CD14-positive monocyte (primary cell): ENCODE measurements at regions not wholly inside any gene's neighbourhood (a gene's known extent, or its start where the extent isn't known, plus 50 kb on each side); places are given as distances from the start of the nearest gene placed in this dataset.

Experiments used
- DNase-seq, 3 donors: peaks; one replicate each; pipeline ENCODE4 v3.0.0-alpha.2; 2011 to 2022
- H2AFZ ChIP-seq: 2 replicates; pipeline ENCODE4 v1.6.0; 2012; ENCODE audit warnings: mild to moderate bottlenecking, low read depth, low read length, inconsistent platforms; ENCODE audit not compliant: insufficient read depth, poor library complexity, severe bottlenecking
- H3K27ac ChIP-seq, 2 donors: 1 replicate in 1 of 2; 2 replicates in 1 of 2; pipeline ENCODE4 v1.5.1; 2012 to 2013; ENCODE audit warnings: low read length in 2 of 2, control low read depth in 1 of 2, inconsistent platforms in 1 of 2, low read depth in 1 of 2, mild to moderate bottlenecking in 1 of 2
- H3K27me3 ChIP-seq, 2 donors: one replicate each; pipeline versions ENCODE4 v1.6.0 to v1.6.1; 2011 to 2013; ENCODE audit warnings: low read length in 2 of 2; ENCODE audit not compliant: control insufficient read depth in 2 of 2, insufficient read depth in 2 of 2
- H3K36me3 ChIP-seq, 2 donors: replicated peaks in 1 of 2; 1 replicate in 1 of 2; 2 replicates in 1 of 2; pipeline versions ENCODE4 v1.5.1 to v1.6.1; 2012 to 2013; ENCODE audit warnings: low read length in 2 of 2, control low read depth in 1 of 2, inconsistent platforms in 1 of 2, mild to moderate bottlenecking in 1 of 2; ENCODE audit not compliant: insufficient read depth in 2 of 2, control insufficient read depth in 1 of 2
- H3K4me1 ChIP-seq, 2 donors: 1 replicate in 1 of 2; 2 replicates in 1 of 2; pipeline versions ENCODE4 v1.5.1 to v1.6.1; 2012 to 2013; ENCODE audit warnings: low read length in 2 of 2, control low read depth in 1 of 2, inconsistent platforms in 1 of 2, mild to moderate bottlenecking in 1 of 2, moderate library complexity in 1 of 2; ENCODE audit not compliant: insufficient read depth in 2 of 2, control insufficient read depth in 1 of 2
- H3K4me2 ChIP-seq: replicated peaks from 2 replicates; pipeline ENCODE3; 2012; ENCODE audit warnings: low read length, moderate library complexity, mild to moderate bottlenecking; ENCODE audit not compliant: poor library complexity, severe bottlenecking; ENCODE audit errors: extremely low read depth
- H3K4me3 ChIP-seq, 3 experiments: fragments of 200-600 bp in 1 of 3; sonication (generic) in 1 of 3; replicated peaks in 1 of 3; 1 replicate in 2 of 3; 2 replicates in 1 of 3; pipeline ENCODE4 v1.5.1; 2011 to 2013; ENCODE audit warnings: low read length in 3 of 3, mild to moderate bottlenecking in 3 of 3, control low read depth in 2 of 3, low read depth in 2 of 3, inconsistent platforms in 1 of 3, moderate library complexity in 1 of 3
- H3K79me2 ChIP-seq: 2 replicates; pipeline ENCODE4 v1.6.0; 2012; ENCODE audit warnings: mild to moderate bottlenecking, control low read depth, inconsistent platforms, low read length, moderate library complexity; ENCODE audit not compliant: insufficient read depth
- H3K9ac ChIP-seq: 2 replicates; pipeline ENCODE4 v1.6.0; 2017; ENCODE audit warnings: low read length, mild to moderate bottlenecking; ENCODE audit not compliant: insufficient read depth, poor library complexity, severe bottlenecking
- H3K9me3 ChIP-seq, 2 donors: replicated peaks in 1 of 2; 1 replicate in 1 of 2; 2 replicates in 1 of 2; pipeline versions ENCODE4 v1.5.1 to v1.6.1; 2012 to 2013; ENCODE audit warnings: low read length in 2 of 2, control low read depth in 1 of 2; ENCODE audit not compliant: control insufficient read depth in 1 of 2, insufficient read depth in 1 of 2
- H4K20me1 ChIP-seq: 2 replicates; pipeline ENCODE4 v1.6.0; 2012; ENCODE audit warnings: mild to moderate bottlenecking, low read length, control low read depth, moderate library complexity; ENCODE audit not compliant: insufficient read depth
- H3K27ac Mint-ChIP-seq, 7 donors: one replicate each; pipeline ENCODE4 v1.8.0; 2020; ENCODE audit warnings: mild to moderate bottlenecking in 7 of 7, mixed read lengths in 7 of 7, moderate library complexity in 6 of 7, inconsistent platforms in 2 of 7
- H3K27me3 Mint-ChIP-seq, 3 donors: one replicate each; pipeline ENCODE4 v1.8.0; 2021 to 2022; ENCODE audit warnings: low read depth in 3 of 3, mild to moderate bottlenecking in 3 of 3, mixed read lengths in 3 of 3, moderate library complexity in 3 of 3, inconsistent platforms in 1 of 3
- H3K36me3 Mint-ChIP-seq, 2 donors: one replicate each; pipeline ENCODE4 v1.8.0; 2020; ENCODE audit warnings: mixed read lengths in 2 of 2, inconsistent platforms in 1 of 2, mild to moderate bottlenecking in 1 of 2
- H3K4me1 Mint-ChIP-seq: one replicate; pipeline ENCODE4 v1.8.0; 2020; ENCODE audit warnings: mild to moderate bottlenecking, mixed read lengths
- H3K4me3 Mint-ChIP-seq, 2 donors: one replicate each; pipeline ENCODE4 v1.8.0; 2020; ENCODE audit warnings: mild to moderate bottlenecking in 2 of 2, mixed read lengths in 2 of 2, moderate library complexity in 1 of 2
- H3K9me3 Mint-ChIP-seq, 7 donors: one replicate each; pipeline ENCODE4 v1.8.0; 2020 to 2022; ENCODE audit warnings: mixed read lengths in 7 of 7, mild to moderate bottlenecking in 6 of 7, moderate library complexity in 6 of 7, inconsistent platforms in 2 of 7
- WGBS: methylation state at CpG from one replicate; pipeline ENCODE4 v1.1.5; 2013; ENCODE audit warnings: missing lambda C conversion rate; ENCODE audit not compliant: insufficient coverage; 5-methylcytosine and 5-hydroxymethylcytosine counted together
- intact Hi-C, 2 donors: fragments of 100-400 bp; cut with micrococcal nuclease; formaldehyde crosslinking; loops; one replicate each; pipeline versions ENCODE4 v1.15.0 to v1.15.1; 2023
- TF ChIP-seq, protein P1 (sequence below): fragments of 200-600 bp; IDR thresholded peaks from one replicate; pipeline ENCODE4 v1.8.0; 2022; ENCODE audit warnings: antibody characterized with exemption, mild to moderate bottlenecking

DNA sequence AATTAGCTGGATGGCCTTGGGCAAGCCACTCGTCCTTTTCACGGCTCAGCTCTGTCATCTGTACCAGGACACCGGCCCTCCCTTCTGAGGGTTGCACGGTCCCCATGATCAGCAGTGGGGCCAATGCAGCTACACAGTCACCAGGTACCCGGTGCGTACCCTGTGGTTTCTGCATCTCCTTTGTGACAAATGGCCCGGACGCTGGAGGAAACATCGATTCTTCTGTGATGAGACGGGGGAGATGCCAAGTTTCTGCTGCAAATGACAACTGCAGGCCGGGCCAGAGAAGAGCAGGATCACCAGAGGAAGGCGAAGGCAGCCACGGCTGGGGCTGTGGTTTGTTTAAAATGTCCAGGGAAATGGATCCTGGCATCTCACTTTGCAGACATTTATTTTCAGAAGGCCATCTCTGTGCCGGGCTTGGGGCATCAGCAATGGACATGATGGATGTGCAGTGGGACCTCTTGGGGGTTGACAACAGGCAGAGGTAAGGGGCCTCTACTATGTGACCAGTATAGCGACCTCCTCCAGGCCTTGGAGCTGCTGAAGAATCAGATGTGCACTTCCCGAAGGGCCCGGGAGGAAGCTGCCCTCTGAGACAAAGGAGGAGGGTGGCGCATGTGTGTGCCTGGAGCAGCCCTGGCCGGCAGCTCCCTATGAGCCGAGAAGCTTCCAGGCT lies 221.9 kb upstream of the C1orf174 start:
- no peak for DNase-seq
- intact Hi-C loops = no loop called here
- peak overlapping the region in 1 of 7 donors; percentile 37 for H3K27ac Mint-ChIP-seq

DNA sequence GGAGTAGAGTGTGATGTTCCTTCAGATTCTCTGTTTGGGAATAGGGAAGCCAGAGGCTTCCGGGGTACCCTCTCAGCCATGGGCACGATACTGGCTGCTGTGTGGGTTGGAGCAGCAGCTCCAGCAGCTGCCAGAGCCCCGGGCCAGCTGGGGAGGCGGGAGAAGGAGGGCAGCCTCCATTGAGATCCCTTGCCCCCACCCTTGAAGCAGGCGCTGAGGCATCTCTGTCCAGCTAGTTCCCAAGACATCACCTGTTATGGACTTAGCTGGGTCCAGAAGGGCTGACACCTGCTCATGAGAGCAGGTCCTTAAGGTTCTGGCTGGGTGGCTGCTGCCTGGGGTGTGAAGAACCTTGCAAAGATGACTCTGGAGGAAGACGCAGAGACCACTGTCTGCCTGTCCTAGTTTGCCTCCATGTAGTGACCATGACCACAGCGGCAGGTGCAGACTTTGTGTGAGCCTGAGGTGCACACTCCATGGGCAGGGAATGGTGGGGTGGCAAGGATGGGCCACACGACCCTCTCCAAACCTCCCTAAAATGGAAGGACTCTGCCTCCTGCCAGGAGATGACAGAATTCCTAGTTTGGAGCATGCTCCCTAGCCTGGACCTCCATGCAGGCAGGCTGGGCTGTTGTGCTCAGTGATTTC lies 222.6 kb upstream of the C1orf174 start:
- Mint-ChIP-seq H3K4me3 (no peak overlapping the region), H3K27me3 (peaks cover 2 to 6% (median 3%) of the 10 kb centered on the region in 3 donors), H3K9me3 (peaks cover 0 to 3% (median 0%) of the 10 kb centered on the region in 7 donors), H3K4me1 (no peaks in the 10 kb centered on the region), H3K36me3 (no peaks in the 10 kb centered on the region), H3K27ac (no peak overlapping the region)
- Histone ChIP-seq H3K27ac (no peak overlapping the region), H3K9ac (no peak overlapping the region), H2AFZ (no peak overlapping the region), H3K36me3 (no peaks in the 10 kb centered on the region), H3K79me2 (no peaks in the 10 kb centered on the region), H3K4me2 (no peak overlapping the region), H3K27me3 (no peaks in the 10 kb centered on the region), H4K20me1 (no peaks in the 10 kb centered on the region), H3K9me3 (no peaks in the 10 kb centered on the region), H3K4me3 (no peak overlapping the region), H3K4me1 (no peaks in the 10 kb centered on the region)
- no peak for DNase-seq
- WGBS = 93% methylated on average over 6 of the region's 8 CpGs
- TF ChIP-seq, protein P1, sequence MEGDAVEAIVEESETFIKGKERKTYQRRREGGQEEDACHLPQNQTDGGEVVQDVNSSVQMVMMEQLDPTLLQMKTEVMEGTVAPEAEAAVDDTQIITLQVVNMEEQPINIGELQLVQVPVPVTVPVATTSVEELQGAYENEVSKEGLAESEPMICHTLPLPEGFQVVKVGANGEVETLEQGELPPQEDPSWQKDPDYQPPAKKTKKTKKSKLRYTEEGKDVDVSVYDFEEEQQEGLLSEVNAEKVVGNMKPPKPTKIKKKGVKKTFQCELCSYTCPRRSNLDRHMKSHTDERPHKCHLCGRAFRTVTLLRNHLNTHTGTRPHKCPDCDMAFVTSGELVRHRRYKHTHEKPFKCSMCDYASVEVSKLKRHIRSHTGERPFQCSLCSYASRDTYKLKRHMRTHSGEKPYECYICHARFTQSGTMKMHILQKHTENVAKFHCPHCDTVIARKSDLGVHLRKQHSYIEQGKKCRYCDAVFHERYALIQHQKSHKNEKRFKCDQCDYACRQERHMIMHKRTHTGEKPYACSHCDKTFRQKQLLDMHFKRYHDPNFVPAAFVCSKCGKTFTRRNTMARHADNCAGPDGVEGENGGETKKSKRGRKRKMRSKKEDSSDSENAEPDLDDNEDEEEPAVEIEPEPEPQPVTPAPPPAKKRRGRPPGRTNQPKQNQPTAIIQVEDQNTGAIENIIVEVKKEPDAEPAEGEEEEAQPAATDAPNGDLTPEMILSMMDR = no peak
- intact Hi-C loops = no loop called here

More for the DNA sequence above, 221.9 kb upstream of the C1orf174 start:
- no peak overlapping the region for H3K4me3 ChIP-seq
- no peaks in the 10 kb centered on the region for H3K36me3 ChIP-seq
- H3K27ac ChIP-seq = no peak overlapping the region
- H3K4me2 ChIP-seq = no peak overlapping the region
- no peaks in the 10 kb centered on the region for H4K20me1 ChIP-seq
- H3K9me3 Mint-ChIP-seq = peaks cover 0 to 3% (median 0%) of the 10 kb centered on the region in 7 donors
- peaks cover 2 to 6% (median 3%) of the 10 kb centered on the region in 3 donors for H3K27me3 Mint-ChIP-seq
- no peaks in the 10 kb centered on the region for H3K27me3 ChIP-seq
- H2AFZ ChIP-seq = no peak overlapping the region
- no peak overlapping the region for H3K9ac ChIP-seq
- 80% methylated on average over 20 of the region's 20 CpGs for WGBS
- TF ChIP-seq, protein P1 = no peak
- peak overlapping the region in 1 of 2 donors; percentile 9 for H3K4me3 Mint-ChIP-seq
- H3K9me3 ChIP-seq = no peaks in the 10 kb centered on the region
- no peaks in the 10 kb centered on the region for H3K79me2 ChIP-seq
- no peaks in the 10 kb centered on the region for H3K36me3 Mint-ChIP-seq
- no peaks in the 10 kb centered on the region for H3K4me1 Mint-ChIP-seq
- H3K4me1 ChIP-seq = no peaks in the 10 kb centered on the region
